PC-9 (cell line): ENCODE measurements at regions not wholly inside any gene's neighbourhood (a gene's known extent, or its start where the extent isn't known, plus 50 kb on each side); places are given as distances from the start of the nearest gene placed in this dataset.

Experiments
- BruUV-seq: library from RNA; stranded (reverse); fragments of 400-500 nt; replicated peaks from 2 replicates; lab custom pipeline; 2021; lab: Mats Ljungman, UMichigan
- CTCF ChIA-PET: fragments of 300-600 bp; sonication (Branson Sonifier 250); formaldehyde crosslinking; loops from one replicate; lab custom pipeline; 2022; ENCODE audit warnings: antibody characterized with exemption; lab: Charles Lee
- POLR2A ChIA-PET: fragments of 300-600 bp; sonication (Branson Sonifier 250); formaldehyde crosslinking; loops from one replicate; lab custom pipeline; 2022; ENCODE audit warnings: antibody characterized with exemption; ENCODE audit not compliant: unreplicated experiment; lab: Charles Lee
- DNase-seq, 2 experiments: peaks; one replicate each; pipeline versions ENCODE4 v3.0.0 to v3.0.0-alpha.2; 2015 to 2022; ENCODE audit warnings: mixed read lengths in 1 of 2
- H2AFZ ChIP-seq: fragments of 200-600 bp; sonication (generic); 2 replicates; pipeline ENCODE4 v1.8.1; 2017; ENCODE audit warnings: antibody characterized with exemption
- H3F3A ChIP-seq: fragments of 200-600 bp; sonication (generic); 2 replicates; pipeline ENCODE4 v1.8.1; 2017; ENCODE audit warnings: antibody characterized with exemption, mild to moderate bottlenecking, low read depth; ENCODE audit not compliant: insufficient read depth
- H3K27ac ChIP-seq: fragments of 200-600 bp; sonication (generic); 2 replicates; pipeline ENCODE4 v1.6.1; 2016; ENCODE audit warnings: mixed run types
- H3K27me3 ChIP-seq: fragments of 200-600 bp; sonication (generic); 2 replicates; pipeline ENCODE4 v1.6.1; 2016; ENCODE audit warnings: low read depth, mixed run types; ENCODE audit not compliant: insufficient read depth
- H3K36me3 ChIP-seq: fragments of 200-600 bp; sonication (generic); 2 replicates; pipeline ENCODE4 v1.6.1; 2016; ENCODE audit warnings: low read depth, mixed run types
- H3K4me1 ChIP-seq: fragments of 200-600 bp; sonication (generic); replicated peaks from 2 replicates; pipeline ENCODE4 v1.6.1; 2016; ENCODE audit warnings: mixed run types; ENCODE audit not compliant: insufficient read depth
- H3K4me2 ChIP-seq: fragments of 200-600 bp; sonication (generic); 2 replicates; pipeline ENCODE4 v1.6.1; 2017; ENCODE audit warnings: mixed run types
- H3K4me3 ChIP-seq: fragments of 200-600 bp; sonication (generic); 2 replicates; pipeline ENCODE4 v1.6.1; 2016; ENCODE audit warnings: mixed run types
- H3K79me2 ChIP-seq: fragments of 200-600 bp; sonication (generic); 2 replicates; pipeline ENCODE4 v1.6.1; 2017; ENCODE audit warnings: low read depth, mixed run types
- H3K9me2 ChIP-seq: fragments of 200-600 bp; sonication (generic); 2 replicates; pipeline ENCODE4 v1.8.1; 2017; ENCODE audit warnings: mild to moderate bottlenecking; ENCODE audit not compliant: insufficient read depth
- H3K9me3 ChIP-seq: fragments of 200-600 bp; sonication (generic); 2 replicates; pipeline ENCODE4 v1.8.1; 2016; ENCODE audit warnings: low read depth; ENCODE audit not compliant: insufficient read depth
- H4K20me1 ChIP-seq: fragments of 200-600 bp; sonication (generic); 2 replicates; pipeline ENCODE4 v1.8.1; 2017; ENCODE audit not compliant: insufficient read depth
- CTCF ChIP-seq: fragments of 200-600 bp; sonication (generic); conservative IDR thresholded peaks from 2 replicates; pipeline ENCODE4 v1.6.1; 2017; ENCODE audit warnings: mixed run types, antibody characterized with exemption, mild to moderate bottlenecking, moderate library complexity
- EZH2 ChIP-seq: fragments of 200-600 bp; sonication (generic); IDR thresholded peaks from 2 replicates; pipeline ENCODE4 v1.8.0; 2017; ENCODE audit warnings: antibody characterized with exemption, low read depth
- intact Hi-C: fragments of 100-400 bp; cut with micrococcal nuclease; formaldehyde crosslinking; loops from one replicate; pipeline ENCODE4 v1.10.0; 2022; ENCODE audit not compliant: unreplicated experiment

GRCh38 chr12:58656254-58657009 is 263.9 kb downstream of the LRIG3 start:
- H3K27me3 ChIP-seq = no peaks in the 10 kb centered on the region
- POLR2A ChIA-PET = no interaction called here
- no peaks in the 10 kb centered on the region for H3K36me3 ChIP-seq
- H3K9me2 ChIP-seq = no peaks in the 10 kb centered on the region
- BruUV-seq = no TSS peak
- H3K27ac ChIP-seq = no peak overlapping the region
- no peak overlapping the region for H3K4me2 ChIP-seq
- no peak for DNase-seq
- H3K4me3 ChIP-seq = no peak overlapping the region
- no peaks in the 10 kb centered on the region for H4K20me1 ChIP-seq
- no peaks in the 10 kb centered on the region for H3K79me2 ChIP-seq
- H2AFZ ChIP-seq = no peak overlapping the region
- intact Hi-C loops = no loop called here
- H3K9me3 ChIP-seq = no peaks in the 10 kb centered on the region; the same call in 1 of the 2 replicates
- CTCF ChIA-PET = no interaction called here
- no peaks in the 10 kb centered on the region for H3F3A ChIP-seq
- no peaks in the 10 kb centered on the region for H3K4me1 ChIP-seq
- TF ChIP-seq CTCF = no peak
- no peak for TF ChIP-seq EZH2

GRCh38 chr12:58657190-58657589 is 263.1 kb downstream of the LRIG3 start:
- Histone ChIP-seq H4K20me1 (no peaks in the 10 kb centered on the region), H3K36me3 (no peaks in the 10 kb centered on the region), H3K27ac (no peak overlapping the region), H3K4me3 (no peak overlapping the region), H3K4me1 (no peaks in the 10 kb centered on the region), H3F3A (no peaks in the 10 kb centered on the region), H2AFZ (no peak overlapping the region), H3K79me2 (no peaks in the 10 kb centered on the region), H3K27me3 (no peaks in the 10 kb centered on the region), H3K9me2 (no peaks in the 10 kb centered on the region), H3K9me3 (no peaks in the 10 kb centered on the region; the same call in 1 of the 2 replicates), H3K4me2 (no peak overlapping the region)
- POLR2A ChIA-PET = no interaction called here
- intact Hi-C loops = no loop called here
- BruUV-seq = no TSS peak
- no peak for DNase-seq
- CTCF ChIA-PET = interaction anchor here (0.6 kb wide), 1 partner anchor 116 kb away, joined by 3 read pairs; no protein-coding TSS in a partner anchor
- TF ChIP-seq CTCF = no peak

- DNase-seq = no peak
- intact Hi-C loops = no loop called here
- Histone ChIP-seq H4K20me1 (no peaks in the 10 kb centered on the region), H3K79me2 (no peaks in the 10 kb centered on the region), H3K36me3 (no peaks in the 10 kb centered on the region), H3K9me3 (no peaks in the 10 kb centered on the region; the same call in 1 of the 2 replicates), H2AFZ (no peak overlapping the region), H3K4me1 (no peaks in the 10 kb centered on the region), H3K4me2 (no peak overlapping the region), H3K9me2 (no peaks in the 10 kb centered on the region), H3K27ac (no peak overlapping the region), H3F3A (no peaks in the 10 kb centered on the region), H3K27me3 (no peaks in the 10 kb centered on the region), H3K4me3 (no peak overlapping the region)
- no peak for TF ChIP-seq CTCF
- BruUV-seq = no TSS peak
- POLR2A ChIA-PET = no interaction called here
- CTCF ChIA-PET = no interaction called here
Observed at GRCh38 chr12:58665375-58665774, 254.9 kb downstream of the LRIG3 start.
